HG03097 (cell line): ENCODE measurements at regions not wholly inside any gene's neighbourhood (a gene's known extent, or its start where the extent isn't known, plus 50 kb on each side); places are given as distances from the start of the nearest gene placed in this dataset.
"Not testable (repeated sequence)": the region's sequence is repeated elsewhere in the genome, so short reads cannot be mapped to it uniquely, and the experiment has no call there.

Experiments used
- ATAC-seq: cut with Tn5 transposase; IDR thresholded peaks from one replicate; pipeline ENCODE4 v1.9.1; 2021; ENCODE audit not compliant: unreplicated experiment, low FRiP score

GRCh38 chr22:49011769-49012648 lies 815.7 kb downstream of the BRD1 start:
- no peak for ATAC-seq

- ATAC-seq: no peak
Observed at GRCh38 chr22:49011379-49011768, 816.3 kb downstream of the BRD1 start.

GRCh38 chr22:49010901-49011300 lies 816.8 kb downstream of the BRD1 start:
- ATAC-seq: no peak

- ATAC-seq: no peak
Observed at GRCh38 chr22:49010070-49010863, 817.4 kb downstream of the BRD1 start.

- no peak for ATAC-seq
Observed at GRCh38 chr22:49009359-49010063, 818.2 kb downstream of the BRD1 start.

- ATAC-seq: no peak
Observed at GRCh38 chr22:49008682-49009235, 818.9 kb downstream of the BRD1 start.

GRCh38 chr22:49007013-49007653 lies 820.5 kb downstream of the BRD1 start:
- no peak for ATAC-seq

GRCh38 chr22:49006207-49007012 lies 821.3 kb downstream of the BRD1 start:
- ATAC-seq: no peak

- ATAC-seq: no peak
Observed at GRCh38 chr22:49005557-49005956, 822.1 kb downstream of the BRD1 start.

- no peak for ATAC-seq
Observed at GRCh38 chr22:49004484-49005399, 822.9 kb downstream of the BRD1 start.

GRCh38 chr22:48997605-48998004 lies 830.1 kb downstream of the BRD1 start:
- not testable (repeated sequence) for ATAC-seq

GRCh38 chr22:48993655-48994054 lies 834.0 kb downstream of the BRD1 start:
- no peak for ATAC-seq

- ATAC-seq: no peak
Observed at GRCh38 chr22:48984639-48985038, 843.0 kb downstream of the BRD1 start.

GRCh38 chr22:48982321-48982905 lies 845.3 kb downstream of the BRD1 start:
- no peak for ATAC-seq

GRCh38 chr22:48981371-48982061 lies 846.2 kb downstream of the BRD1 start:
- no peak for ATAC-seq

- no peak for ATAC-seq
Observed at GRCh38 chr22:48980918-48981317, 846.8 kb downstream of the BRD1 start.

GRCh38 chr22:48980409-48980808 lies 847.3 kb downstream of the BRD1 start:
- ATAC-seq: no peak
